HCT116 (cell line): ENCODE measurements at regions not wholly inside any gene's neighbourhood (a gene's known extent, or its start where the extent isn't known, plus 50 kb on each side); places are given as distances from the start of the nearest gene placed in this dataset.

Experiments used
- ATAC-seq: fragments of 200-7000 bp; cut with Tn5 transposase; 2 replicates; pipeline ENCODE4 v1.9.1; 2020; ENCODE audit warnings: mild to moderate bottlenecking, moderate library complexity
- BruUV-seq: library from RNA; stranded (reverse); fragments of 400-500 nt; replicated peaks from 2 replicates; lab custom pipeline; 2021; lab: Mats Ljungman, UMichigan
- CTCF ChIA-PET: fragments of 300-600 bp; sonication (Branson Sonifier 250); formaldehyde crosslinking; loops from one replicate; lab custom pipeline; 2021; ENCODE audit warnings: antibody characterized with exemption; lab: Charles Lee
- POLR2A ChIA-PET: fragments of 300-600, 350-600 bp; sonication (Branson Sonifier 250); formaldehyde crosslinking; loops from one replicate; lab custom pipeline; 2021; ENCODE audit warnings: antibody characterized with exemption; lab: Charles Lee
- RAD21 ChIA-PET, 2 experiments: fragments of 300-600 bp; sonication (Branson Sonifier 250); formaldehyde crosslinking; loops; one replicate each; lab custom pipeline; 2023; ENCODE audit warnings: low total read pairs in 2 of 2; ENCODE audit not compliant: uncharacterized antibody in 2 of 2, unreplicated experiment in 2 of 2, low non-redundant PET in 1 of 2; lab: Charles Lee
- DNase-seq: peaks from one replicate; pipeline ENCODE4 v3.0.0-alpha.2; 2010; ENCODE audit warnings: low read depth, low spot score
- H2AFZ ChIP-seq: fragments of 200-600 bp; shearing (Covaris generic), sonication (generic); 2 replicates; pipeline ENCODE4 v1.6.1; 2017; ENCODE audit warnings: low read depth, mixed run types, mixed read lengths, antibody characterized with exemption, low read length; ENCODE audit not compliant: poor library complexity, severe bottlenecking
- H3K27ac ChIP-seq: 2 replicates; pipeline ENCODE4 v1.5.1; 2012; ENCODE audit warnings: low read depth, low read length
- H3K27me3 ChIP-seq: fragments of 200-600 bp; sonication (generic); 2 replicates; pipeline ENCODE4 v1.6.1; 2016; ENCODE audit warnings: mixed run types, low read length, mixed read lengths; ENCODE audit not compliant: insufficient read depth
- H3K36me3 ChIP-seq, 2 experiments: fragments of 200-500 bp in 1 of 2; fragments of 200-600 bp in 1 of 2; sonication (Bioruptor generic) in 1 of 2; sonication (generic) in 1 of 2; 2 replicates each; pipeline versions ENCODE4 v1.5.1 to v1.6.1; 2014 to 2016; ENCODE audit warnings: low read length in 2 of 2, inconsistent platforms in 1 of 2, mixed read lengths in 1 of 2, mixed run types in 1 of 2; ENCODE audit not compliant: insufficient read depth in 2 of 2, control insufficient read depth in 1 of 2
- H3K4me1 ChIP-seq, 2 experiments: fragments of 200-600 bp in 1 of 2; sonication (generic) in 1 of 2; 2 replicates each; pipeline versions ENCODE4 v1.5.1 to v1.6.1; 2012 to 2017; ENCODE audit warnings: low read length in 2 of 2, inconsistent platforms in 1 of 2, mild to moderate bottlenecking in 1 of 2, mixed read lengths in 1 of 2, mixed run types in 1 of 2, moderate library complexity in 1 of 2; ENCODE audit not compliant: insufficient read depth in 2 of 2, control insufficient read depth in 1 of 2
- H3K4me2 ChIP-seq: fragments of 200-600 bp; sonication (generic); 2 replicates; pipeline ENCODE4 v1.6.1; 2017; ENCODE audit warnings: mixed run types, low read length, mixed read lengths
- H3K4me3 ChIP-seq, 2 experiments: fragments of 200-600 bp in 1 of 2; sonication (generic) in 1 of 2; replicated peaks in 1 of 2; 2 replicates each; pipeline ENCODE4 v1.5.1; 2011 to 2016; ENCODE audit warnings: low read length in 2 of 2, control low read depth in 1 of 2, low read depth in 1 of 2, mild to moderate bottlenecking in 1 of 2, mixed read lengths in 1 of 2, mixed run types in 1 of 2
- H3K79me2 ChIP-seq: fragments of 200-600 bp; sonication (generic); 2 replicates; pipeline ENCODE4 v1.6.1; 2017; ENCODE audit warnings: mild to moderate bottlenecking, mixed run types, low read length, moderate library complexity, mixed read lengths; ENCODE audit not compliant: insufficient read depth
- H3K9ac ChIP-seq: fragments of 200-600 bp; sonication (generic); 2 replicates; pipeline ENCODE4 v1.6.1; 2016; ENCODE audit warnings: low read length, mixed read lengths
- H3K9me2 ChIP-seq: fragments of 200-600 bp; sonication (generic), shearing (Covaris generic); 2 replicates; pipeline ENCODE4 v1.6.1; 2017; ENCODE audit warnings: mixed run types, mild to moderate bottlenecking, moderate library complexity; ENCODE audit not compliant: insufficient read depth
- H3K9me3 ChIP-seq, 2 experiments: fragments of 200-500 bp in 1 of 2; fragments of 200-600 bp in 1 of 2; sonication (Bioruptor generic) in 1 of 2; sonication (generic) in 1 of 2; 2 replicates each; pipeline ENCODE4 v1.6.1; 2014 to 2017; ENCODE audit warnings: low read length in 2 of 2, mixed read lengths in 2 of 2, inconsistent platforms in 1 of 2, low read depth in 1 of 2, mild to moderate bottlenecking in 1 of 2, mixed run types in 1 of 2, moderate library complexity in 1 of 2; ENCODE audit not compliant: control insufficient read depth in 1 of 2, insufficient read depth in 1 of 2
- H4K20me1 ChIP-seq: fragments of 200-600 bp; sonication (generic), shearing (Covaris generic); 2 replicates; pipeline ENCODE4 v1.6.1; 2017; ENCODE audit warnings: mixed run types, mild to moderate bottlenecking, moderate library complexity; ENCODE audit not compliant: insufficient read depth
- CEBPB ChIP-seq: IDR thresholded peaks from 2 replicates; pipeline ENCODE4 v1.6.1; 2012; ENCODE audit warnings: low read depth
- EZH2phosphoT487 ChIP-seq: fragments of 200-600 bp; IDR thresholded peaks from 2 replicates; pipeline ENCODE4 v1.6.1; 2018; ENCODE audit warnings: antibody characterized with exemption, borderline replicate concordance
- SIN3A ChIP-seq: IDR thresholded peaks from 2 replicates; pipeline ENCODE4 v1.6.1; 2012; ENCODE audit warnings: low read depth
- SP1 ChIP-seq: IDR thresholded peaks from 2 replicates; pipeline ENCODE4 v1.6.1; 2012; ENCODE audit warnings: low read depth
- intact Hi-C: fragments of 100-400 bp; cut with micrococcal nuclease; formaldehyde crosslinking; loops from 2 replicates; pipeline ENCODE4 v1.10.0; 2022
- TF ChIP-seq, protein P1 (sequence below), 3 experiments: fragments of 200-600 bp in 1 of 3; sonication (generic) in 1 of 3; IDR thresholded peaks in 2 of 3; conservative IDR thresholded peaks in 1 of 3; 2 replicates each; pipeline ENCODE4 v1.5.1; 2012 to 2017; ENCODE audit warnings: low read depth in 2 of 3, low read length in 2 of 3, antibody characterized with exemption in 1 of 3, borderline replicate concordance in 1 of 3, control low read depth in 1 of 3, mild to moderate bottlenecking in 1 of 3, mixed read lengths in 1 of 3, mixed run types in 1 of 3, moderate library complexity in 1 of 3; ENCODE audit not compliant: insufficient read depth in 1 of 3
- TF ChIP-seq, protein P2 (sequence below): IDR thresholded peaks from 2 replicates; pipeline ENCODE4 v1.6.1; 2012; ENCODE audit warnings: low read depth

- BruUV-seq, result no TSS peak
- H3K27me3 ChIP-seq, result 0 out of 2 replicates have a peak, but pooled peaks cover 4% of the 10 kb centered on the region
- ATAC-seq, result no peak
These were observed 60.2 kb upstream of the AFF3 start for GRCh38 chr2:100202567-100202966.

DNA sequence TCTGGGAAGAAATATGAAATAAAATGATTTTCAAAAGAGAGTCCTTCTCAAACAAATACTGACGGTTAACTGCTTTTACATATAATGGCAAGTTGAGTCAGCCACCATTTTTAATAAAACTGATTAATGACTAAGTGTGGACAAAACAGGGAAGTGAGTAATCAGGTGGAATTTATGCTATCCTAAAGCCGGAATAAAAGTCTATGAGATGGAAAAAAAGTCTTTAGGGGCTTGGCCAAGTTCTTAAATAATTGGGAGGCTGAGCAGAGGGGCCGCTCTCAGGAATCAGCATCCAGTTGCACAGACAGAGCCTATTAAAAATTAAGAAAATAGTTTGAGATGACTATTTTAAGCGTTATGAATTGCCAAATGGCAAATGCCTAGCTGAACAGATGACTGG, 58.6 kb upstream of the AFF3 start:
- Histone ChIP-seq H3K36me3 (no peaks in the 10 kb centered on the region), H3K9me3 (no peaks in the 10 kb centered on the region), H4K20me1 (no peaks in the 10 kb centered on the region), H3K79me2 (no peaks in the 10 kb centered on the region), H3K4me3 (no peak overlapping the region), H3K4me1 (no peaks in the 10 kb centered on the region; a peak in 1 of 4 replicates), H2AFZ (no peak overlapping the region), H3K9me2 (no peaks in the 10 kb centered on the region), H3K9ac (no peak overlapping the region), H3K27me3 (0 out of 2 replicates have a peak, but pooled peaks cover 4% of the 10 kb centered on the region), H3K4me2 (no peak overlapping the region), H3K27ac (no peak overlapping the region)
- RAD21 ChIA-PET, result no interaction called here
- POLR2A ChIA-PET, result no interaction called here
- ATAC-seq (no peak), DNase-seq (no peak)
- CTCF ChIA-PET, result no interaction called here
- intact Hi-C loops, result no loop called here
- TF ChIP-seq, protein P1, sequence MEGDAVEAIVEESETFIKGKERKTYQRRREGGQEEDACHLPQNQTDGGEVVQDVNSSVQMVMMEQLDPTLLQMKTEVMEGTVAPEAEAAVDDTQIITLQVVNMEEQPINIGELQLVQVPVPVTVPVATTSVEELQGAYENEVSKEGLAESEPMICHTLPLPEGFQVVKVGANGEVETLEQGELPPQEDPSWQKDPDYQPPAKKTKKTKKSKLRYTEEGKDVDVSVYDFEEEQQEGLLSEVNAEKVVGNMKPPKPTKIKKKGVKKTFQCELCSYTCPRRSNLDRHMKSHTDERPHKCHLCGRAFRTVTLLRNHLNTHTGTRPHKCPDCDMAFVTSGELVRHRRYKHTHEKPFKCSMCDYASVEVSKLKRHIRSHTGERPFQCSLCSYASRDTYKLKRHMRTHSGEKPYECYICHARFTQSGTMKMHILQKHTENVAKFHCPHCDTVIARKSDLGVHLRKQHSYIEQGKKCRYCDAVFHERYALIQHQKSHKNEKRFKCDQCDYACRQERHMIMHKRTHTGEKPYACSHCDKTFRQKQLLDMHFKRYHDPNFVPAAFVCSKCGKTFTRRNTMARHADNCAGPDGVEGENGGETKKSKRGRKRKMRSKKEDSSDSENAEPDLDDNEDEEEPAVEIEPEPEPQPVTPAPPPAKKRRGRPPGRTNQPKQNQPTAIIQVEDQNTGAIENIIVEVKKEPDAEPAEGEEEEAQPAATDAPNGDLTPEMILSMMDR (IDR thresholded peaks at IDR 0.05 in 2 of 3, conservative IDR thresholded peaks at IDR 0.05 in 1 of 3; ENCODE audit: borderline replicate concordance in 1 of 3, insufficient read depth in 1 of 3, low read depth in 2 of 3, low read length in 2 of 3), result no peak
- TF ChIP-seq SIN3A, result no peak
- TF ChIP-seq CEBPB, result no peak
- TF ChIP-seq, protein P2, sequence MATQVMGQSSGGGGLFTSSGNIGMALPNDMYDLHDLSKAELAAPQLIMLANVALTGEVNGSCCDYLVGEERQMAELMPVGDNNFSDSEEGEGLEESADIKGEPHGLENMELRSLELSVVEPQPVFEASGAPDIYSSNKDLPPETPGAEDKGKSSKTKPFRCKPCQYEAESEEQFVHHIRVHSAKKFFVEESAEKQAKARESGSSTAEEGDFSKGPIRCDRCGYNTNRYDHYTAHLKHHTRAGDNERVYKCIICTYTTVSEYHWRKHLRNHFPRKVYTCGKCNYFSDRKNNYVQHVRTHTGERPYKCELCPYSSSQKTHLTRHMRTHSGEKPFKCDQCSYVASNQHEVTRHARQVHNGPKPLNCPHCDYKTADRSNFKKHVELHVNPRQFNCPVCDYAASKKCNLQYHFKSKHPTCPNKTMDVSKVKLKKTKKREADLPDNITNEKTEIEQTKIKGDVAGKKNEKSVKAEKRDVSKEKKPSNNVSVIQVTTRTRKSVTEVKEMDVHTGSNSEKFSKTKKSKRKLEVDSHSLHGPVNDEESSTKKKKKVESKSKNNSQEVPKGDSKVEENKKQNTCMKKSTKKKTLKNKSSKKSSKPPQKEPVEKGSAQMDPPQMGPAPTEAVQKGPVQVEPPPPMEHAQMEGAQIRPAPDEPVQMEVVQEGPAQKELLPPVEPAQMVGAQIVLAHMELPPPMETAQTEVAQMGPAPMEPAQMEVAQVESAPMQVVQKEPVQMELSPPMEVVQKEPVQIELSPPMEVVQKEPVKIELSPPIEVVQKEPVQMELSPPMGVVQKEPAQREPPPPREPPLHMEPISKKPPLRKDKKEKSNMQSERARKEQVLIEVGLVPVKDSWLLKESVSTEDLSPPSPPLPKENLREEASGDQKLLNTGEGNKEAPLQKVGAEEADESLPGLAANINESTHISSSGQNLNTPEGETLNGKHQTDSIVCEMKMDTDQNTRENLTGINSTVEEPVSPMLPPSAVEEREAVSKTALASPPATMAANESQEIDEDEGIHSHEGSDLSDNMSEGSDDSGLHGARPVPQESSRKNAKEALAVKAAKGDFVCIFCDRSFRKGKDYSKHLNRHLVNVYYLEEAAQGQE, result no peak
- no TSS peak for BruUV-seq

More at GRCh38 chr2:100202567-100202966, 60.2 kb upstream of the AFF3 start:
- H3K9ac ChIP-seq, result no peak overlapping the region
- H3K4me1 ChIP-seq, result no peaks in the 10 kb centered on the region; a peak in 1 of 4 replicates
- H3K36me3 ChIP-seq, result no peaks in the 10 kb centered on the region
- ChIA-PET RAD21 (no interaction called here), CTCF (no interaction called here), POLR2A (no interaction called here)
- H3K9me3 ChIP-seq, result no peaks in the 10 kb centered on the region
- H3K9me2 ChIP-seq, result no peaks in the 10 kb centered on the region
- intact Hi-C loops, result no loop called here
- TF ChIP-seq SP1 (no peak), EZH2phosphoT487 (no peak)
- TF ChIP-seq, protein P2, result peak; percentile 19
- H2AFZ ChIP-seq, result no peak overlapping the region
- no peak overlapping the region for H3K4me3 ChIP-seq
- no peak overlapping the region for H3K4me2 ChIP-seq
- H4K20me1 ChIP-seq, result no peaks in the 10 kb centered on the region
- DNase-seq, result no peak
- no peaks in the 10 kb centered on the region for H3K79me2 ChIP-seq
- H3K27ac ChIP-seq, result no peak overlapping the region
